Peyer's patch (tissue), 4 donors: ENCODE measurements at regions not wholly inside any gene's neighbourhood (a gene's known extent, or its start where the extent isn't known, plus 50 kb on each side); places are given as distances from the start of the nearest gene placed in this dataset.
A peak's percentile ranks its signal among the peaks of the same experiment; 100 is the strongest.
"Not testable (repeated sequence)": the region's sequence is repeated elsewhere in the genome, so short reads cannot be mapped to it uniquely, and the experiment has no call there.

Source experiments
- DNase-seq, 3 donors: peaks; one replicate each; pipeline ENCODE4 v3.0.0-alpha.2; 2017 to 2019
- H3K27ac ChIP-seq, 4 donors: fragments of 200-600 bp; sonication (generic); one replicate each; pipeline ENCODE4 v1.5.1; 2016 to 2019
- H3K27me3 ChIP-seq, 2 donors: fragments of 200-600 bp; sonication (generic); one replicate each; pipeline ENCODE4 v1.5.1; 2019
- H3K36me3 ChIP-seq, 3 donors: fragments of 200-600 bp; sonication (generic); one replicate each; pipeline ENCODE4 v1.5.1; 2016 to 2019
- H3K4me1 ChIP-seq, 4 donors: fragments of 200-600 bp; sonication (generic); one replicate each; pipeline ENCODE4 v1.5.1; 2016 to 2019
- H3K4me3 ChIP-seq, 4 donors: fragments of 200-600 bp; sonication (generic); 1 replicate in 3 of 4; 2 replicates in 1 of 4; pipeline ENCODE4 v1.5.1; 2016 to 2019; ENCODE audit warnings: mild to moderate bottlenecking in 1 of 4
- H3K9me3 ChIP-seq, 4 donors: fragments of 200-600 bp; sonication (generic); one replicate each; pipeline ENCODE4 v1.5.1; 2016 to 2019; ENCODE audit warnings: mild to moderate bottlenecking in 1 of 4
- POLR2A ChIP-seq, 2 donors: fragments of 450-650 bp; IDR thresholded peaks; one replicate each; pipeline ENCODE4 v1.5.1; 2017; ENCODE audit warnings: antibody characterized with exemption in 2 of 2, mild to moderate bottlenecking in 2 of 2, moderate library complexity in 2 of 2
- TF ChIP-seq, protein P1 (sequence below), 6 experiments: fragments of 450-650 bp in 4 of 6; fragments of 200-600 bp in 2 of 6; sonication (generic) in 1 of 6; IDR thresholded peaks; one replicate each; pipeline ENCODE4 v1.5.1; 2017 to 2019; ENCODE audit warnings: antibody characterized with exemption in 6 of 6, mild to moderate bottlenecking in 3 of 6, moderate library complexity in 1 of 6

DNA sequence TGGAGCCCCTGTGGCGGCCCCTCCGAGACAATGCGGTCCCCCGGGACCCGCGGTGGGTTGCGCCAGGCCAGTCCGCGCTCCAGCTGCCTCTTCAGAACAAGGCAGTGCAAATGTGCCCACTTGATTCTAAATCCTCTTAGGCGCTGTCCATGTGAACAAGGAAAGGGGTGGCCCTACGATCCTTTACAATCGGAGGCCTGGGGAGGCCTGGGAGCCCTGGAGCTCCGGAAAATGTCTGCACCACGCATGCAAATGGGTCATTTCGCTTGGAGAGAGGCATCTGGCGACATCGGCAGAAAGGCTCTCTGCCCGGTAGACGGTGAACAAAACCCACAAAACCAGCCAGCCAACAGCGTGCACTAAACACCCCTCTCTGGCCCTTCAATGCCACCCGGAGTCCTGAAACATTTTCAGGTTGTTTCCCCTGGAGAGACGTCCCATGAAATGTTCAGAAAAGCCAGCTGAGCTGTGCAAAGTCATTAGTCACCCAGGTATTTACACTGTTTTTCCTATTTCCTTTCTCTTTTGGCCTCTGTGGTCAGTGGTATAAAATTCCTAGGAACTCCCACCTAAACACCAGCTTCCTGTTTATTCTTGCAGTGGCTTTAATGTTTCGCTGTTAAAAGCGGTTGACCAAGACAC is 102.8 kb upstream of the ZNF438 start:
- no peaks in the 10 kb centered on the region for H3K9me3 ChIP-seq
- DNase-seq: no peak
- peaks cover 0 to 19% (median 5%) of the 10 kb centered on the region in 4 donors for H3K4me1 ChIP-seq
- H3K27me3 ChIP-seq: no peaks in the 10 kb centered on the region
- no peaks in the 10 kb centered on the region for H3K36me3 ChIP-seq
- peak overlapping the region; percentile 71 to 88 (median 79) for H3K27ac ChIP-seq
- peak overlapping the region; percentile 42 to 73 (median 52) for H3K4me3 ChIP-seq
- no peak for TF ChIP-seq POLR2A (IDR thresholded peaks at IDR 0.05)
- TF ChIP-seq, protein P1, sequence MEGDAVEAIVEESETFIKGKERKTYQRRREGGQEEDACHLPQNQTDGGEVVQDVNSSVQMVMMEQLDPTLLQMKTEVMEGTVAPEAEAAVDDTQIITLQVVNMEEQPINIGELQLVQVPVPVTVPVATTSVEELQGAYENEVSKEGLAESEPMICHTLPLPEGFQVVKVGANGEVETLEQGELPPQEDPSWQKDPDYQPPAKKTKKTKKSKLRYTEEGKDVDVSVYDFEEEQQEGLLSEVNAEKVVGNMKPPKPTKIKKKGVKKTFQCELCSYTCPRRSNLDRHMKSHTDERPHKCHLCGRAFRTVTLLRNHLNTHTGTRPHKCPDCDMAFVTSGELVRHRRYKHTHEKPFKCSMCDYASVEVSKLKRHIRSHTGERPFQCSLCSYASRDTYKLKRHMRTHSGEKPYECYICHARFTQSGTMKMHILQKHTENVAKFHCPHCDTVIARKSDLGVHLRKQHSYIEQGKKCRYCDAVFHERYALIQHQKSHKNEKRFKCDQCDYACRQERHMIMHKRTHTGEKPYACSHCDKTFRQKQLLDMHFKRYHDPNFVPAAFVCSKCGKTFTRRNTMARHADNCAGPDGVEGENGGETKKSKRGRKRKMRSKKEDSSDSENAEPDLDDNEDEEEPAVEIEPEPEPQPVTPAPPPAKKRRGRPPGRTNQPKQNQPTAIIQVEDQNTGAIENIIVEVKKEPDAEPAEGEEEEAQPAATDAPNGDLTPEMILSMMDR (IDR thresholded peaks at IDR 0.05): no peak

DNA sequence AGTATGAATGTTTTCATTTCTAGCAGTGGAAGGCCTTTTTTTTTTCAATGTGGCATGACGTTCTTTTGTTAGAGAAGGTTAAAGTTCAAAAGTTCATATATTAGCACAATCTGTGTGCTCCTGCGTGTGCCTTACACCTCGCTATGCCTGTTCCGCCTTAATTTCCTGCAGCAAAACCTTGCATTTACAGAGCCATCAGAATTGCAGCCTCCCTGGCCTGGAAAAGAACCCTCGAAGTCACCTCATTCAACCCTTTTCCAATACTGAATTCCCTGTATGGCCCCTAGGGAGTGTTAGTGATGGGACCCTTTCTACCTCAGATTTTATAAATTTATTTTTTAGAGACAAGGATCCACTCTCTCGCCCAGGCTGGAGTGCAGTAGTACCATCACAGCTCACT is 103.5 kb upstream of the ZNF438 start:
- Histone ChIP-seq H3K4me1 (peaks cover 0 to 19% (median 5%) of the 10 kb centered on the region in 4 donors), H3K9me3 (no peaks in the 10 kb centered on the region), H3K4me3 (no peak overlapping the region), H3K27me3 (no peaks in the 10 kb centered on the region), H3K36me3 (no peaks in the 10 kb centered on the region), H3K27ac (no peak overlapping the region)
- DNase-seq: no peak
- no peak for TF ChIP-seq POLR2A (IDR thresholded peaks at IDR 0.05)
- TF ChIP-seq, protein P1 (IDR thresholded peaks at IDR 0.05): no peak

DNA sequence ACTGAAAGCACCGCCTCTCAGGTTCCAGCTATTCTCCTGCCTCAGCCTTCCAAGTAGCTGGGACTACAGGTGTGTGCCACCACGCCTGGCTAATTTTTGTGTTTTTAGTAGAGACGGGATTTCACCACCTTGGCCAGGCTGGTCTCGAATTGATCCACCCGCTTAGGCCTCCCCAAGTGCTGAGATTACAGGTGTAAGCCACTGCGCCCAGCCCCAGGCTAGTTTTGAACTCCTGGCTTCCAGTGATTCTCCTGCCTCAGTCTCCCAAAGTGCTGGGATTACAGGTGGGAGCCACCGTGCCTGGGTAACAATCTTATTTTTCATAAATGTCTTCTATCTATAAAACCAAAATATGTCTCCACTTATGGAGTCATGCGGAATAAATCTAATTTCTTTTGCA is 104.1 kb upstream of the ZNF438 start:
- DNase-seq, H3K4me3 ChIP-seq, H3K27ac ChIP-seq, H3K36me3 ChIP-seq, H3K9me3 ChIP-seq, H3K27me3 ChIP-seq: not testable (repeated sequence)
- H3K4me1 ChIP-seq: peaks cover 0 to 19% (median 5%) of the 10 kb centered on the region in 4 donors

DNA sequence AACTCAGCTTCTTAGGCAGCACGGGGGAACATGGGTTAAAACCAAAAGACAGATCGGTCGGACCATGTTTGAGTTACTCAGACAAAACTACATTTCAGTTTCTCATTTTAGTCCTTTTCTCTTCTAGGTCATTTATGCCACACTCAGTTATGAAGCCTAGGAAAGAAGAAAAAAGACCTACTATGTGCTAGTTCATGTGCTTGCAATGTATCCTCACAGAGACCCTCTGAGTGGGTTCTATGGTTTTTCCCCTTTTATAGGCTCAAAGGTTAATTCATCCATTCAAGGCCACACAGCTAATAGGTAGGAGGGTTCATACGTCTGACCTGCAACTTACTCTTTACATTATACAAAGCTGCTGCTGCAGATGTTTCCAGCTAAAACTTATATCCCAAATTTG is 104.7 kb upstream of the ZNF438 start:
- Histone ChIP-seq H3K27me3 (no peaks in the 10 kb centered on the region), H3K4me3 (no peak overlapping the region), H3K4me1 (peaks cover 0 to 19% (median 5%) of the 10 kb centered on the region in 4 donors), H3K36me3 (no peaks in the 10 kb centered on the region), H3K9me3 (no peaks in the 10 kb centered on the region), H3K27ac (peak overlapping the region in 2 of 4 donors; percentile 6 to 12)
- TF ChIP-seq POLR2A (IDR thresholded peaks at IDR 0.05): no peak
- TF ChIP-seq, protein P1 (IDR thresholded peaks at IDR 0.05): no peak
- DNase-seq: no peak

DNA sequence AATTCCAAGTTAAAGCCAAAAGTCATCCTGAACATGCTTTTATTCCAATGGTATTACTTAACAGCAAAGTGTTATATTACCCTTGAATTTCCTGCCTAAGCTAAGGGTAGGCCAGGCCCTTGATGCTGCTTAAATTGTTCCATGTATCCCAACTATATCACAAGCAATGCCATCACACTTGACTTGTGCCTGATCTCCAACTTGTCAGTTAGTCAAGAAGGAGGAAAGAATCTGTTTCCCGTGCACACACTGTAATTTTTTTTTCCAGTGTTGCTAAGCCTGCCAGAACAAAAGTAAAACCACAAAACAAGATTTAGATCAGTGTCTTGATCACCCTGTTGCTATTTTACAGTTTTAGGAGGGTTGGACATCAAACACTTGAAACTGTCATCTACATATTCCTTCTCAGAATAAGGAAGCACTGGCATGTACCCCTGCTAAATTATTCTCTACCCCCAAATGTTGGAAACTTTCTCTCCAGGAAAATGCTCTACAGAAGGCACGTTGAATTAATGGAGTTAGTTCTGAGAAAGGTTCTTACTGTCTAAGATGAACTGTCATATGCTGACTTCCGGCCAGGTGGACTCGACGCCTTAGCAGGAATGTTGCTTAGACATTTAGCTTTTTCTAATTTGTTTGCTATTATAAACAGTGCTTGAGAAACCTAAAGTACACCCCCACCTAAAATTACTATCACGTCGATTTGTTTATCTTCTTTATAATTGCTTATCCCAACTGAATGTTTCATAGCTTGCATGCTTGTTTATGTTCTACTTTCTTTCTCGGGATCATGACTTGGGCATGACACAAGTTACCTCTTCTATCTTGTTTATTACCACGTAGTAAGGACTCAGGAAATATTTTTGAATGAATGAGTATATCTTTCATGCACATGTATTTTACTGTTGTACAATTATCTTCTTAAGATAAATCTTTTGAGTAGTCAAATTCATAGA is 105.5 kb upstream of the ZNF438 start:
- peak overlapping the region in 3 of 4 donors; percentile 6 to 12 (median 7) for H3K27ac ChIP-seq
- H3K36me3 ChIP-seq: no peaks in the 10 kb centered on the region
- H3K4me1 ChIP-seq: peaks cover 0 to 19% (median 5%) of the 10 kb centered on the region in 4 donors
- H3K27me3 ChIP-seq: no peaks in the 10 kb centered on the region
- no peak for DNase-seq
- TF ChIP-seq POLR2A (IDR thresholded peaks at IDR 0.05): no peak
- TF ChIP-seq, protein P1 (IDR thresholded peaks at IDR 0.05): no peak
- no peak overlapping the region for H3K4me3 ChIP-seq
- H3K9me3 ChIP-seq: no peaks in the 10 kb centered on the region

DNA sequence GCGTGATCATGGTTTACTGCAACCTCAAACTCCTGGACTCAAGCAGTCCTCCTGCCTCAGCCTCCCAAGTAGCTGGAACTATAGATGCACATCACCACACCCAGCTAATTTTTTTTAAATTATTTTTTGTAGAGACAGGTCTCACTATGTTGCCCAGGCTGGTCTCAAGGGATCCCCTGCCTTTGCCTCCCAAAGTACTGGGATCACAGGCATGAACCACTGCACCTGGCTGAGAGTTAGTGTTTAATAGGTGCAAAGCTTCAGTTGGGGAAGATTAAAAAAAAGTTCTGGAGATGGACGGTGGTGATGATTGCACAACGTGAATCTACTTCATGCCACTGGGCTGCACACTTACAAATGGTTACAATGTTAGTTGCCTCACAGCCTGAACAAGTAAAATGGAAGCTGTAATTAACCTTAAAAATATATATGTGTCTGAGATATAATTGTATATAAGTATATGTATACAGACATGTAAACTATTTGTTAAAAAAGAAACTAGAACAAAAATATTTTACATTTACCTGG is 106.4 kb upstream of the ZNF438 start:
- Histone ChIP-seq H3K27me3 (no peaks in the 10 kb centered on the region), H3K4me1 (peaks cover 0 to 19% (median 5%) of the 10 kb centered on the region in 4 donors), H3K27ac (no peak overlapping the region), H3K4me3 (no peak overlapping the region), H3K9me3 (no peaks in the 10 kb centered on the region), H3K36me3 (no peaks in the 10 kb centered on the region)
- DNase-seq: no peak
- TF ChIP-seq, protein P1 (IDR thresholded peaks at IDR 0.05): no peak
- TF ChIP-seq POLR2A (IDR thresholded peaks at IDR 0.05): no peak
